ENCODE measurements at regions not wholly inside any gene's neighbourhood (a gene's known extent, or its start where the extent isn't known, plus 50 kb on each side); places are given as distances from the start of the nearest gene placed in this dataset.

DNA sequence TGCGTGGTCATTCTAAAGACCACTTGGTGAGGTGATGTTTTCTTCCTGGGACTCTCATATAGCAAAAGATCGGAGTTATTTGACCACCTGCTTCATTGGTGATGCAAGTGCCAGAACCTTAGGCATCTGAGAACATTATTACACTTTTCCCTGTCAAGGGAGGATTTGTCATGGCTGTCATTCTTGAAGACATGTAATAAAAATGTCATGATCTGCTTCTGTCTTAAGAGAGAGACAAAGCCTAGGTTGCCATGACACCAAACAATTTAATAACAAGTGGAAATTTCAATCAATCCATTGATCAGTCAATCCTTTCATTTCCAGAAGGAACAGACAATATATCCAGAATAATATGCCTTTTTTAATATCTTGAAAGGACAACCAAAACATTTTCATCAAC is 97.9 kb upstream of the OR13H1 start:
- no peak for TF ChIP-seq EZH2 (optimal IDR thresholded peaks at IDR 0.05; ENCODE audit: low read depth, low read length)
- TF ChIP-seq, protein P1, sequence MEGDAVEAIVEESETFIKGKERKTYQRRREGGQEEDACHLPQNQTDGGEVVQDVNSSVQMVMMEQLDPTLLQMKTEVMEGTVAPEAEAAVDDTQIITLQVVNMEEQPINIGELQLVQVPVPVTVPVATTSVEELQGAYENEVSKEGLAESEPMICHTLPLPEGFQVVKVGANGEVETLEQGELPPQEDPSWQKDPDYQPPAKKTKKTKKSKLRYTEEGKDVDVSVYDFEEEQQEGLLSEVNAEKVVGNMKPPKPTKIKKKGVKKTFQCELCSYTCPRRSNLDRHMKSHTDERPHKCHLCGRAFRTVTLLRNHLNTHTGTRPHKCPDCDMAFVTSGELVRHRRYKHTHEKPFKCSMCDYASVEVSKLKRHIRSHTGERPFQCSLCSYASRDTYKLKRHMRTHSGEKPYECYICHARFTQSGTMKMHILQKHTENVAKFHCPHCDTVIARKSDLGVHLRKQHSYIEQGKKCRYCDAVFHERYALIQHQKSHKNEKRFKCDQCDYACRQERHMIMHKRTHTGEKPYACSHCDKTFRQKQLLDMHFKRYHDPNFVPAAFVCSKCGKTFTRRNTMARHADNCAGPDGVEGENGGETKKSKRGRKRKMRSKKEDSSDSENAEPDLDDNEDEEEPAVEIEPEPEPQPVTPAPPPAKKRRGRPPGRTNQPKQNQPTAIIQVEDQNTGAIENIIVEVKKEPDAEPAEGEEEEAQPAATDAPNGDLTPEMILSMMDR (IDR thresholded peaks at IDR 0.05; ENCODE audit: low read length), result no peak

Measured in MM.1S (cell line).